HG03196 (cell line): ENCODE measurements at regions not wholly inside any gene's neighbourhood (a gene's known extent, or its start where the extent isn't known, plus 50 kb on each side); places are given as distances from the start of the nearest gene placed in this dataset.
"Not testable (repeated sequence)": the region's sequence is repeated elsewhere in the genome, so short reads cannot be mapped to it uniquely, and the experiment has no call there.

Source experiments
- ATAC-seq: cut with Tn5 transposase; IDR thresholded peaks from one replicate; pipeline ENCODE4 v1.9.1; 2021; ENCODE audit not compliant: unreplicated experiment

DNA sequence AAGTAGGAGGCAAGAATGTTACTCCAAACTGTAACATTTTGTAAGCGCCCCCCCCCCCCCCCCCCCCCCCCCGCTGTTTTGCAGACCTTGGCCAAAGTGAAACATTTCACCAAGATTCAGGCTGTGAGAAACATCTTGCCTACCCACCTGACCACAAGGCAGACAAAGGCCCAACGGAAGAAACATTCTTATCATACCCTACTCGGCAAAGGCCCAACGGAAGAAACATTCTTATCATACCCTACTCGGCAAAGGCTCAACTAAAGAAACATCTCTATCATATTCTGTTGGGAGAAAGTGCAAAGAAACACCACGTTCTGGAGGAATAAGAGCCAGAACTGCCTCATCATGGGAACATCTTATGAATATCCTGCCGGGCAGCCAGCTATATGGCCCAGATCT lies 117.1 kb downstream of the JRKL start:
- ATAC-seq: no peak

DNA sequence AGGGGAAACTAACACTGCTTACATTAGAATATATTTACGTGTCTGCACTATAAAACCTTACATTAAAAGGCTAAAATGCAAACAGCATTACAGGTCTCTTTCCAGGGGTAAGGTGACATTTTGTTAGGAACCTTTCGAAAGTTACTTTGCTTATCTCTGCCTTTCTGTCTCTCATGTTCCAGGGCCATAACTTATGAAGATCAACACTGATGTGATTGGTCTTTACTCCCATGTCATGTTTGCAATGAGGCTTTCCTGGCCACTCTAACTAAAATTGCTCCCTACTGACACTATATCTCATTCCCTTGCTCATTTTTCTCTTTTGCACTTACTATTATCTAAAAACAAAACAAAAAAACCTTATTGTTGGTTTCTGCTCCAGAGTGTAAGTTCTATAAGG lies 119.0 kb downstream of the JRKL start:
- ATAC-seq: no peak

DNA sequence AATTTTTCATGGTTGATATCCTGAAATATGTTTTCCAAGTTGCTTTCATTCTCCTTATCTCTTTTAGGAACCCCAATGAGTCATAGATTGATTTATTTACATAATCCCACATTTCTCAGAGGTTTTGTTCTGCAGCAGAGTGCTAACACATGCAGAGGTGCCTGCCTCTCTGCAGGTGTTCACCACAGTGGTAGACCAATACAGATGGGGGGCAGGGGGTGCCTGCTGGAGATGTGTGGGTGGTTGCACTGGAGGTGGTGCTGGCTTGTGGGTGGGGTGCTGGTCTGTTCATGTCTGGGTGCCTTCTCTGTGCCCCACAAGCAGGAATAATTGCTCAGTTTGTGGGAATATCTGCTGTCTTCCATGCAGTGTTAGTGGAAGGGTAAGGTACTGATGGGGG lies 131.1 kb downstream of the JRKL start:
- ATAC-seq: no peak

DNA sequence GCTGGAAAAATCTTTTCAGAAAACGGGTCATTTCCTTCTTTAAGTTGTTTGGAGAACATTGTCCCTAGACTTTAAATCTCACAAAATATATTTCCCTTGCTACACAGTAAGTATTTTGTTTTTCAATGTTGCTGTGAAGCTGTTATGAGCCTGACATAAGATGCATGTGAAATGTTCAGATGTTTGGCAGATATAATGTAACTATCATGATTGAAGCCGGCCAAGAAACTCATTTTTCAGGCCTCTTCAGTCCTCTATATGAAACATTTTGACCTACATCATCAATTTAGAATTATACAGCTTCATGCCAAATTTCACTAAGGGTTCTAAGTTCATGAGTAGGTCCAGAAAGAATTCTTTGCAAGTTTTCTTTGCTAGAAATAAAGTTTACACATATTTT lies 133.8 kb downstream of the JRKL start:
- ATAC-seq: no peak

DNA sequence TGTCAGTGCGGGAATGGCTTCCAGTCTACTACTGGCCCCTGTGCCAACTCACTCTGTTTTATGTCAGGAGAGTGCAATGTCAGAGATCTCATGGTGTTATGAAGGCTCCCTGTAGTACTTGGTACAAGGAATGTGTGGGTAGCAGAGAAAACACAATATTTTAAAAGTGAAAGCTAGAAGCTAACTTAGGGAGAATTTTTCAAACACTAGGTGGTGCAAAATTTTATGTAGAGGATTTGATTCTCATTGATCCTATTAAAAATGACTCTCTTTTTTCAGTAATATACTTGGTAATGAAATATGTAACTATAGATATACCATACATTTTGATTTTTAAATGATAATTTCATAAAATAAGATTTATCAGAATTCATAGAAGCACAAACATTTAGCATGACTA lies 134.7 kb downstream of the JRKL start:
- no peak for ATAC-seq

DNA sequence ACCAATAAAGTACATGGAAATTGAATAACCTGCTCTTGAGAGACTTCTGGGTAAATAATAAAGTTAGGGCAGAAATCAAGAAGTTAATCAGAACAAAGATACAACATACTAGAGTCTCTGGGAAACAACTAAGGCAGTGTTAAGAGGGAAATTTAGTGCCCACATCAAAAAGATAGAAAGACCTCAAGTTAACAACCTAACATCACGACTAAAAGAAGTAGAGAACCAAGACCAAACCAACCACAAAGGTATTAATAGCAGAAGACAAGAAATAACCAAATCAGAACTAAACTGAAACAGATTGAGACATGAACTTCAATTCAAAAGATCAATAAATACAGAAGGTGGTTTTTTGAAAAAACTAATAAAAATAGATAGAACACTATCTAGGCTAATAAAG lies 140.7 kb downstream of the JRKL start:
- no peak for ATAC-seq

DNA sequence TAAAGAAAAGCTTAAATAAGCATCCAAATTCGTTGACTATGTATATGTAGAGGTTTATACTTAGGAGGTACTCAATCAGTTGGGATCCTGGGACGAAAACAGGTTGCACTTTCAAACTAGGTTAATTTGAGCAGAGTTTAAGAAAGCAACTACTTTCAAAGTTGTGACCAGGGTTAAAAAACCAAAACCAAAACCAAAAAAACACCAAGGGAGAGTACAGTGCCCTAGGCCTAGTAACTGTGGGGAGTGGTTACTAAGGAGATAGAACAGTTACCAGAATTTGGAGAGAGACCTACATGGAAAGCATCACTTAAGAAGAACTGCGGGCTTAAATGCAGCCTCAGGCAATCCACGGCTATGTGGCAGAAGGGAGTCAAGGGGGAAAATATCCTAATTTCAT lies 148.3 kb downstream of the JRKL start:
- no peak for ATAC-seq

DNA sequence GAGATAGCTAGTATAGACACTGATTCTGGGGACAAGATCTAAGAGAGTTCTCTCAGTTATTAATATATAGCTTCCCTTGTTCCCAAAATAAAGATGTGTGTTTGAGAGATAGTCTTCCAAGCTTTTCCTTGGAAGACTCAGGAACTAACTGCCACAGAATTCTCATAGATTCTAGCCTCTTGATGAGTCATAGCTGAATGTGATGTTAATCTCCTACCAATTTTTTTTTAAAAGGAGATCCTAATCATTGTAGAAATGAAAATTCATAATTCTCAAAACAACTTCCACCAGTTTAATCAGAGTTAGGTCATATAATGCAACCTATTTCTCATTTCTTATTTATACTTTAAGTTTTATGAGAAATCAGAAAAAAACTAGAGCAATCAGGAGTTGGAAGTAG lies 148.8 kb downstream of the JRKL start:
- ATAC-seq: no peak

DNA sequence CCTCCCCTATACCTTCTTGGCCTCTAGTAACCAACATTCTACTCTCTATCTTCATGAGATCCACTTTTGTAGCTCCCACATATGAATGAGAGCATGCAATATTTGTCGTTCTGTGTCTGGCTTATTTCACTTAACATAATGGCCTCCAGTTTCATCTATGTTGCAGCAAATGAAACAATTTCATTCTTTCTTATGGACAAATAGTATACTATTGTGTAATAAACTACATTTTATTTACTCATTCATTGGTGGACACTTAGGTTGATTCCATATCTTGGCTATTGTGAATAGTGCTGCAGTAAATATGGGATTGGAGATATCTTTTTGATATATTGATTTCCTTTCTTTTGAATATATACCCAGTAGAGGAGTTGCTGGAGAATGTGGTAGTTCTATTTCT lies 151.1 kb downstream of the JRKL start:
- no peak for ATAC-seq

DNA sequence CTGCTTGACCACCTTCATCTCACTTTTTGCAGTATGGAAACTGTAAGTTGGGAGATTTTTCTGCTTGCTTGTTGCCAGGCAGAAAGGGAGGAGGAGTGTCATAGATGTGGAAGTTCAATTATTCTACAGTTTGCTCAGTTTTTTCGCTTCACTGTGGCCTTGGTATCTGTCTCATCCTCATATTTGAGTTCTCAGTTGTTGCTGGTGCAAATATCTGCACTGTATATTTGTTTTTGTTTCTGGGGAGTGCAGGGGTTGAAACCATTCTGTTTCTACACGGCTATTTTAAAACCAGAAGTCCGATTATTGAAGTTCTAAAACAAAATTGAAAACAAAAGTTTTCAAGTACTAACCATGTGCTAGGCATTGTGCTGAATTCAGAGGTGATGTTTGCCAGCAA lies 153.4 kb downstream of the JRKL start:
- ATAC-seq: no peak

DNA sequence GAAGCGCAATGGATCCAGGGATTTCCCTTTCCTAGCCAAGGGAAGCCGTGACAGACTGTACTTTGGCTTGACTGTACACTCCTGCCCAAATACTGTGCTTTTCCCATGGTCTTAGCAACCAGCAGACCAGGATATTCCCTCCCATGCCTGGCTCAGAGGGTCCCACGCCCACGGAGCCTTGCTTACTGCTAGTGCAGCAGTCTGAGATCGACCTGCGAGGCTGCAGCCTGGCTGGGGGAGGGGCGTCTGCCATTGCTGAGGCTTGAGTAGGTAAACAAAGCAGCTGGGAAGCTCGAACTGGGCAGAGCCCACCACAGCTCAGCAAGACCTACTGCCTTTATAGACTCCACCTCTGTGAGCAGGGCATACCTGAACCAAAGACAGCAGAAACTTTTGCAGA lies 155.4 kb downstream of the JRKL start:
- not testable (repeated sequence) for ATAC-seq

DNA sequence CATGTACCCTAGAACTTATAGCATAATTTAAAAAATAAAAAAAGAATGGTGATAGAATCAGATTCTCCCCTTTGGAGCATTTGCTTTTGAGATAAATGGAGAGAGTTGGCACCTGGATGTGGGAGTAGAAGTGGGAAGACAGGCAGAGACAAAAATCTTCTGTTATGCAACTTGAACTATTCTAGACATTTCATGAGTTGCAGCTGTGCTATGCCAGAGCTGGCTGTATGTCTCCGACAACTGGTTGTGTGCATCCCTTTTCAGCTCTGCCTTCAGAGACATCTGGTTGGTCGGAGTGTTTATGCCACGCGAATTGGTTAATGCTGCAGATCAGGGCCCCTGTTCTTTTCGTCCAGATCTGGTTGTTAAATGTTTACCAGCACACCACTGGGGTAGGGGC lies 161.3 kb downstream of the JRKL start:
- no peak for ATAC-seq

DNA sequence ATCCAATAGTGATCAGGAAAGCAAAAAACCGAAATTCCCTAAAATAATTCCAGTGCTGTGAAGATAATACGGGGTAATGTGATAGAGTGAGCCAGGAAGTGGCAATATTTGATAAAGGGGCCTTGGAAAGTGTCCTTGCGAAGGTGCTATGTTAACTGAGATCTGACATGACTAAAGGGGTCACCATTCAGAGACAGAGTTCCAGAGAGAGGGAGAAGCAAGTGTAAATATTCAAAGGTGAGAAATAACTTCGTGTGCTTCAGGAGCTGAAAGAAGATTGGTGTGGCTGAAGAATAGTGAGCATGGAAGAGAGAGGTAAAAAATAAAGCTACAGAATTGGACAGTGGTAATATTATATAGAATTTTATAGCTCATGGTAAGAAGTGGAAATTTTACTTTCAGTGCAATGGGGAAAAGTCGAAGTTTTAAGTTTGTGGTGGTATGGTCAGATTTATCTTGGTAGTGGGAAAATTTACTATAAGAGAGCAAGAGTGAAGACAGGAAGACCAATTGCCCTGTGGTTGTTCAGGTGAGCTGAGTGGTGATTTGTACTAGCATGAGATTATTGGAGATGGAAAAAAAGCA lies 164.5 kb downstream of the JRKL start:
- ATAC-seq: no peak

DNA sequence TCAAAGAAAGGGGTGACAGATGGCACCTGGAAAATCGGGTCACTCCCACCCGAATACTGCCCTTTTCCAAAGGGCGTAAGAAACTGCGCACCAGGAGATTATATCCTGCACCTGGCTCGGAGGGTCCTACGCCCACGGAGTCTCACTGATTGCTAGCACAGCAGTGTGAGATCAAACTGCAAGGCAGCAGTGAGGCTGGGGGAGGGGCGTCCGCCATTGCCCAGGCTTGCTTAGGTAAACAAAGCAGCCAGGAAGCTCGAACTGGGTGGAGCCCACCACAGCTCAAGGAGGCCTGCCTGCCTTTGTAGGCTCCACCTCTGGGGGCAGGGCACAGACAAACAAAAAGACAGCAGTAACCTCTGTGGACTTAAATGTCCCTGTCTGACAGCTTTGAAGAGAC lies 166.0 kb downstream of the JRKL start:
- ATAC-seq: not testable (repeated sequence)

DNA sequence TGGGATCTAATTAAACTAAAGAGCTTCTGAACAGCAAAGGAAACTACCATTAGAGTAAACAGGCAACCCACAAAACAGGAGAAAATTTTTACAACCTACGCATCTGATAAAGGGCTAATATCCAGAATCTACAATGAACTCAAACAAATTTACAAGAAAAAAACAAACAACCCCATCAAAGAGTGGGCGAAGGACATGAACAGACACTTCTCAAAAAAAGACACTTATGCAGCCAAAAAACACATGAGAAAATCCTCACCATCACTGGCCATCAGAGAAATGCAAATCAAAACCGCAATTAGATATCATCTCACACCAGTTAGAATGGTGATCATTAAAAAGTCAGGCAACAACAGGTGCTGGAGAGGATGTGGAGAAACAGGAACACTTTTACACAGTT lies 170.9 kb downstream of the JRKL start:
- not testable (repeated sequence) for ATAC-seq

DNA sequence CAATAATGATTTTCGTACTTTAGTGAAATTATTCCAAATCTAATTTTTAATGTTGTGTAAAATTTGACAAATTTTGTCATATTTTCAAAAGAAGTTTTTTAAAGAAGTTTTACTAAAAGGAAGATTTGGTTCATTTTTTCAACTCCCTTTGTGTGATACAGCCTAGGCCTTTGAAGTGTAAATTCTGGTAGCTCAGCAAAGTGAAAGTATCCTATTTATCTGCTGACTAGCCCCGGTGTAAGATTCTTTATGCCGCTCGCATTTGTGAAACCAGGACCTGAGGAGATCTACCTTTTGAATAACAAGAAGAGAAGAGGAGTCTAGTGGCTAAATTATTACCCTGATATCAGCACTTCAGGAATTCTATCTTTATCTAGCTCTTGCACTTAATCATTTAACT lies 177.4 kb downstream of the JRKL start:
- no peak for ATAC-seq

DNA sequence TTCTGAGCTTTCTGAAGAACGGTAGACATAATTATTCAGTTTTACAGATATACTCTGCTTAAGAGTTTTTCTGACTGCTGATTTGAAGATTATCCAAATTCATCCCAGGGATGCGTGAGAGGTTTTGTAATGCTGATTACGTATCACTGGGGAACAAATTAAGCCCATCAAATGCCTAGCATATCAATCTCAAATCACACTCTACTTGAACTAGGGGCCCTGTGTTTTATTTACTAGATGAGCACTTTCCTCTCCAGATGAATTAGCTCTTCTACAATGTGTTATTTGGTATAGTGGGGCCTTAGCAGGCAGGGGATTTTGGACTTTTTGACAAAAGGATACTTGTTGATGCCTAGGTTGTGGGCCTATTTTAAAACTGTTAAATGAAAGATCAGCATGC lies 177.9 kb downstream of the JRKL start:
- no peak for ATAC-seq

DNA sequence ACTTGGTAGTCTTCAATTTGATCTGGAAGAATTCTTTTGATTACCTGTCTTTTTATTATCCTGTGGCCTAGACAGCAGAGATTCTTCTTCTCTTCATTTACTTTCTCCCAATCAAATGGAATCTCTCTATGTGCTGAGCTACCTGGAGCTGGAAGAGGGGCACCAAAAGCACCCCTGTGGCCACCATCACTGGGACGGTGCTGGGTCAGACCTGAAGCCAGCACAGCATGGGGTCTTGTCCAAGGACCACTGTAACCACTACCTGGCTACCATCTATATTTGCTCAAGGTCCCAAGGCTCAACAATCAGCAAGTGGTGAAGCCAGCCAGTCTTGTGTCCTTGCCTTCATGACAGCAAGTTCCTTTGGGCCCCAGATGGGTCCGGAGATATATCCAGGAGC lies 186.6 kb downstream of the JRKL start:
- ATAC-seq: no peak

DNA sequence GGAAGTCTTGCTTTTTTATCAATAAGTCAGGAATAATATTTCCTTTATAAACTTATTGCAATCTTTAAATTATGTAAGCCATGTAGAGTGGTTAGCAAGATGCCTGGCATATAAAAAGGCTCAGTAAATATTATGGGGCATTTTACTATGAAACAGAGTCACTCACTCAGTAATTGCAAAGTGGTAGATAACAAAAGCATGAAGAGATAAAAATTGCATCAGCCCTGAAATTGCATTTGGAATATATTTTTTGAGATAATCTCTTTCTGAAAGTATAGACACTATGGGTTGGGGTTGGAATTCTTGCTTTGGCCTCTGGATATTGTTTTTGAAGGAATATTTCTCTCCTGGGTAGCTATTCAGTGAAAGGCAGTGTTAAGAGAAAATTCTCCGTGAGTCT lies 188.6 kb downstream of the JRKL start:
- ATAC-seq: no peak

DNA sequence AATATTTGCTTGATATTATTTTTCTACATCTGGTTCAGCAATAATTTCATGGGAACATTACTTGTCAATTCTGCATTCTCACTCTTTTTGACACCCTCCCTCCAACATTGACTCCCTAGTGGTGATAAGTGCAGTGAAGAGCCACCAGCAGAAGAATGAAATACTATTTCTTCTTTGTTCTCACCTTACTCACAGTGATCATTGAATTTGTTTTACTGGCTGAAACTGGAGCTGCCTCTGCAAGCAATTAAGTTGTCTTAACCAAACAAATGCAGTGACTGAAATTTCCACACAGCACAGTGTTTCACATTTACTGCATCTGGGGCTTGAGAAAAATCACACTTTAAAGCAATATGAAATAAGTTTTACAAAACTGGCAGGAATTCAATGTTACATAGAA lies 189.8 kb downstream of the JRKL start:
- no peak for ATAC-seq

DNA sequence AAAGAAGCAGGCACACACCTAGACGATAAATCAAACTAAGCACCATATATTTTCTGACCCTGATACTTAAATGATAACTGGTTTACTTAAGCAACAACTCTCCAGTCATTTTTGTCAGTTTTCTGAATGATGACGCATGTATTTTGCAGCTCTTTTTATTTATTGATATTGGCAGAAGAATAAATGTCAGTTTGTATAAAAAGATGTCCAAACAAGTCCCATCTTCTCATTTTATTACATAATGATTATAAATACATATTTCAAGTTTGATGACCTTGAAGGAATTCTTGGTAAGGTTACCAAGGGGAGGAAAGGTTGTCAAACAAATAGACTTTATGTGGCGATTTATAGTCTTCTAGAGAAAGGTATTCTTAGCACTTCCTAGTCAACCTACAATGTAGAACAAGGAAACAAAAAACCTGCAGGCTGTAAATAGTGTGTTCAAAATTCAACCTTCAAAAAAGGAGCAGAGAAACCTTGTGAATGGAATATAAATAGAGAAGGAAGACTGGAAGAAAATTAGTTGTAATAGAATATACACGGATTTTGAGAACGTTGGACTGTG lies 190.7 kb downstream of the JRKL start:
- ATAC-seq: no peak

DNA sequence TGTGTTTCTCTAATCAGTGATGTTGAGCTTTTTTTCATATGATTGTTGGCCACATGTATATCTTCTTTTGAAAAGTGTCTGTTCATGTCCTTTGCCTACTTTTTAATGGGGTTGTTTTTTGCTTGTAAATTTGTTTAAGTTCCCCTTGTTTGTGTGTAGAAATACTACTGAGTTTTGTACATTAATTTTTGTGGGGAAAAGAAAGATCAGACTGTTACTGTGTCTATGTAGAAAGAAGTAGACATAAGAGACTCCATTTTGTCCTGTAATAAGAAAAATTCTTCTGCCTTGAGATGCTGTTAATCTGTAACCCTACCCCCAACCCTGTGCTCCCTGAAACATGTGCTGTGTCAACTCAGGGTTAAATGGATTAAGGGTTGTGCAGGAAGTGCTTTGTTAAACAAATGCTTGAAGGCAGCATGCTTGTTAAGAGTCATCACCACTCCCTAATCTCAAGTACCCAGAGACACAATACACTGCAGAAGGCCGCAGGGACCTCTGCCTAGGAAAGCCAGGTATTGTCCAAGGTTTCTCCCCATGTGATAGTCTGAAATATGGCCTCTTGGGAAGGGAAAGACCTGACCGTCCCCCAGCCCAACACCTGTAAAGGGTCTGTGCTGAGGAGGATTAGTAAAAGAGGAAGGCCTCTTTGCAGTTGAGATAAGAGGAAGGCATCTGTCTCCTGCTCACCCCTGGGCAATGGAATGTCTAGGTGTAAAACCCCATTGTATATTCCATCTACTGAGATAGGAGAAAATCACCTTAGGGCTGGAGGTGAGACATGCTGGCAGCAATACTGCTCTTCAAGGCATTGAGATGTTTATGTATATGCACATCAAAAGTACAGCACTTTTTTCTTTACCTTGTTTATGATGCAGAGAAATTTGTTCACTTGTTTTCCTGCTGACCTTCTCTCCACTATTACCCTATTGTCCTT lies 196.4 kb downstream of the JRKL start:
- ATAC-seq: not testable (repeated sequence)
